HUES6 (cell line): ENCODE measurements at regions not wholly inside any gene's neighbourhood (a gene's known extent, or its start where the extent isn't known, plus 50 kb on each side); places are given as distances from the start of the nearest gene placed in this dataset.

Source experiments
- H3K27ac ChIP-seq: 2 replicates; pipeline ENCODE4 v1.7.0; 2013; ENCODE audit warnings: low read depth, mild to moderate bottlenecking, low read length, inconsistent platforms
- H3K27me3 ChIP-seq: 2 replicates; pipeline ENCODE4 v1.6.1; 2013; ENCODE audit warnings: low read length; ENCODE audit not compliant: control insufficient read depth, insufficient read depth
- H3K36me3 ChIP-seq: 2 replicates; pipeline ENCODE4 v1.6.1; 2013; ENCODE audit warnings: low read length; ENCODE audit not compliant: control insufficient read depth, insufficient read depth
- H3K4me1 ChIP-seq: 2 replicates; pipeline ENCODE4 v1.6.1; 2013; ENCODE audit warnings: low read length; ENCODE audit not compliant: control insufficient read depth, insufficient read depth
- H3K4me3 ChIP-seq: 2 replicates; pipeline ENCODE4 v1.5.1; 2013; ENCODE audit warnings: low read depth, low read length
- H3K9ac ChIP-seq: one replicate; pipeline ENCODE4 v1.6.1; 2013; ENCODE audit warnings: mild to moderate bottlenecking, low read length
- H3K9me3 ChIP-seq: 2 replicates; pipeline ENCODE4 v1.6.1; 2013; ENCODE audit warnings: low read depth, low read length; ENCODE audit not compliant: control insufficient read depth, insufficient read depth

DNA sequence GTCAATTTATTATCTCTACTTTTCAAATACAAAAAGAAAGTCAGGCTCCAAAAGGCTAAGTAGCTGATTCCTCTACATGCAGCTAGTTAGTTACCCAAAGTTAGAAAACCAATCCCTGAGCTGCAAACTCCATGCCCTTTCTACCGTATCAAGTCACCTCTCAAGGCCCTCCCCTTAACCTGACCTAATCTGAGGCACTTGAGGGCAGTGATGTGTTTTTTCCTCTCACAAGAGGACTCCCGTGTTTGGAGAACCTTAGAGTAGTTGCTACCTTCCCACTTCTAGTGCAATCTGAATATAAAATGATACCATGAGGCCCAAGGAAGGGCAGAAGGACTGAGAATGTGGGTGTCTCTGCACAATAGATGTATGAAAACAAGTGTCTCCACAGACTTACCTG lies 907.9 kb upstream of the CELF4 start:
- Histone ChIP-seq H3K4me1 (no peaks in the 10 kb centered on the region), H3K27me3 (no peaks in the 10 kb centered on the region), H3K9me3 (peaks cover 5% of the 10 kb centered on the region; the same call in 1 of the 2 replicates), H3K27ac (no peak overlapping the region), H3K36me3 (no peaks in the 10 kb centered on the region), H3K4me3 (no peak overlapping the region), H3K9ac (no peak overlapping the region)

DNA sequence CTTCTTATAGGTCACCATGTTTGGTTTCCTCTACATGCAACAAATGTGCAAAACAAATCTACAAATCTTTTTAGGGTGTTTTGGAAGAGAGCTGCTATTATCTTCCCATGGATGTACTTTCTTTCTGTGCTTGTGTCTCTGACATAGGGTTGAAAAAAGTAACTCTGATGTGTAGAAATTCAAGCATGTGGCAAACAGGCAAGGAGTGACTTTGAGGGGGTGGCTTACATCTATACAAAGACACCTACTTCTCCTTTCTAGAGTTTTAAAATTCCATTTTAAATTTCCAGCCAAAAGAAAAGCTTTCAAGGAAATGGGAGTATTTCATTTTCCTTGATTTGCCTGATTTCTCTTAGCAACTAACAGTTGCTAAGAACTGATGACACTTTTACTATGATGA lies 904.8 kb upstream of the CELF4 start:
- H3K9me3 ChIP-seq, result peaks cover 5% of the 10 kb centered on the region; the same call in 1 of the 2 replicates
- no peak overlapping the region for H3K4me3 ChIP-seq
- no peaks in the 10 kb centered on the region for H3K36me3 ChIP-seq
- no peaks in the 10 kb centered on the region for H3K4me1 ChIP-seq
- no peaks in the 10 kb centered on the region for H3K27me3 ChIP-seq
- no peak overlapping the region for H3K27ac ChIP-seq
- no peak overlapping the region for H3K9ac ChIP-seq

DNA sequence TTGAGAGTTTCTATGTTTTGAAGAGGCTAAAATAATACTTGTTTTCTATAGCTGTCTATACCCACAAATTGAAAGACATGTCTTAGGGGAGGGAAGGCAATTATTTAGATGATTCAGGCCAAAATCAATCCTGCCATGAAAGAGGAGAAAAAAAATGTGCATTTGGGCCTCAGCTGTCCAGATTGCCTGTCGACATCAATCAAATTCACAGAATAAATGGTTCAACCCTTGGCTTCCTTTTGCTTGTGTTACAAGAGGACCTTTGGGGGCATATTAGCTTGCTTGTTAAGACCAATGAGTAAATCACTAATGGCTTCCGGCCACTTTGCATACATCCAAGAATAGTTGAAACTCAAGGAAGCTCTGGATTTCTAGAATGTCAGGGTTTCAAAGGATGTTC lies 900.8 kb upstream of the CELF4 start:
- no peak overlapping the region for H3K9ac ChIP-seq
- H3K4me3 ChIP-seq, result no peak overlapping the region
- H3K36me3 ChIP-seq, result no peaks in the 10 kb centered on the region
- H3K9me3 ChIP-seq, result no peaks in the 10 kb centered on the region
- H3K4me1 ChIP-seq, result no peaks in the 10 kb centered on the region
- no peaks in the 10 kb centered on the region for H3K27me3 ChIP-seq
- H3K27ac ChIP-seq, result no peak overlapping the region

DNA sequence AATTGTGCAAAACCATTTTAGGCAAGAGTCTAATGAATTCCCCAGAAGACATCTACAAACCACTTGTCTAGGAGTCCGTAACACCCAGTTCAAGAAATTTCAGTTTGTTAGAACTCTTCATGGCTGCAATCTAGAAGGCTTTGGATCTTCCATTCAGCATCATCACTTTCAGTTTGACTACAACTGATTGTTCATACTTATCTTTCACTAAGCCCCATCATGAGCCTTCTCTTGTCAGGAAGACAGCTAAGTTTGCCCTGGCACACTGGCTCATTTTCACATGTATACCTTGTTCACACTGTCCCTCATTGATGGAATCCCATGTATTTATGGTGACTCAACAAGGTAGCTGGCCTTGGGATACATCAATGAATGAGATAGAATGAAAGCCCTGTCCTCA lies 898.4 kb upstream of the CELF4 start:
- Histone ChIP-seq H3K27ac (no peak overlapping the region), H3K9ac (no peak overlapping the region), H3K4me1 (no peaks in the 10 kb centered on the region), H3K4me3 (no peak overlapping the region), H3K9me3 (no peaks in the 10 kb centered on the region), H3K36me3 (no peaks in the 10 kb centered on the region), H3K27me3 (no peaks in the 10 kb centered on the region)

DNA sequence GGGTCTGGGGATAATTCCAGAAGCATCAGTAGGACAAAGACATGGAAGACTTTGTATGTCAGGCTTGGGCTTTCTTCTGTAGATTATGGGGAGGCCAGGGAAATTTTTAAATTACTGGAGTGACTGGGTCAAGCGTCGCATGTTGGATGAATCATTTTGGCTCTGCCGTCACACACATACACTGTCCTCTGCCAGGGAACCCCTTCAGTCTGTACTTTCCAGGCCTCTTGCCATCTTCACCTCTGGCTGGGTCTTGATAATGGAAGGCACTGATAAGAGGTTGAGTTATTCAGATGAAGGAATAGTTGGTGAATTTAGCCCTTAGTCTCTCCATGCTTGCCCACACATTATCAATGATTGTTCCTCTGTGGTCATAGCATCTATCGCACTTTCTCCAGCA lies 895.1 kb upstream of the CELF4 start:
- Histone ChIP-seq H3K27me3 (no peaks in the 10 kb centered on the region), H3K36me3 (no peaks in the 10 kb centered on the region), H3K27ac (no peak overlapping the region), H3K9me3 (no peaks in the 10 kb centered on the region), H3K9ac (no peak overlapping the region), H3K4me3 (no peak overlapping the region), H3K4me1 (no peaks in the 10 kb centered on the region)

DNA sequence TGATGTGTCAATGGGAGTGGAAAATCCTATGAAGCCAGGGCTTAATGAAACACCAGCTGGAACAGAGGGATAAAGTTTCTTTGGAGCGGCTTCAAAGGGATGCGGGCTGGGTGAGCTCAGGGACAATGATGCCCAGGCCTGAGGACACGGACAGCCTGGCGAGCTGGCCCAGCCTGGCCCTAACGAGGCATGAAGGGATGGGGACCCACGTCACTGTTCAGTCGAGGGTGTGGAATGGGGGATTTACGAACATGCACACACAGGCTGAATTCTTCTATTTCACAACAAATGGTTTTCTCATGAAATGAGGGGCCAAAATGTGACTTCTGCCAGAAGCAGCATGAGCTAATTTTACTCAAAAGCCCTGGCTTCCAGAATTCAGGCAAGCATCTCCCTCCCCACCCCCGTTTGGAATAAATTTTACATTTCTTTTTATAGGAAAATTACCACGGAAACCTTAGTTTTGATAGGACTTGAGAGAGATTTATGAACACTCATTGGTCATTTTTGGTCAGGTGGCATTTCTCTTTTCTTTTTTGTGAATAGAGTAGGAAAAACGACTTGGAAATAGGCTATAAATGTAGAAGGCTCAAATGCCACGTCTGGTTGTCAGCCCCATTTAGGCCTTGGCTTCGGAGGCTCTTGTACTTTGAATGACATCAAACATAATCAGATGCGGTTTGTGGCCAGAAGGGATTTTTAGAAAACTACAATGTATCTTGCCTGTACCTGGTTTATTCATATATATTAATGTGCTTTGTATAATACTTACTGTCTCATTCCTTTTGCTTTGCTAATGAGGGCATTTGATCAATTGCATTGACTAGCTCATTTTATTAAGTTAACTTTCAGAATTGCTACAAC lies 893.8 kb upstream of the CELF4 start:
- Histone ChIP-seq H3K27ac (no peak overlapping the region), H3K36me3 (no peaks in the 10 kb centered on the region), H3K4me3 (no peak overlapping the region), H3K9ac (no peak overlapping the region), H3K9me3 (no peaks in the 10 kb centered on the region), H3K4me1 (no peaks in the 10 kb centered on the region), H3K27me3 (no peaks in the 10 kb centered on the region)

DNA sequence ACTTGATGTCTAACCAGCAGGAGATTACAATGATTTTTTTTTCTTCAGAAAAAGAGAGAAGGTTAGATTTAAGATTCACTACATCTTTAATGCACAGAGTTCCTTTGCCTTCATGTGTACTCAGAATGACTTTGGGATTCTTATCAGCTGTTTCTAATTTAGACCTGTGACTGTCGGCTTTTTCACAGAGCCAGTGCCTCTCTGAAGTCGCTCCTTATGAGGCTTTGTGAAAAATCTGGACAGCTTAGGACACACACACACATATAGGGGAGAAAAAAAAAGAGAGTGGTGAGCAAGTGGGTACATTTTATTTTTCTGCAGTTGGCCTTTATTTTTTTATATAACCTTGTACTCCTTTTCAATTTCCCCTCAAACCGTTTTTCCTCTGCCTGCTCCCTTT lies 893.1 kb upstream of the CELF4 start:
- Histone ChIP-seq H3K36me3 (no peaks in the 10 kb centered on the region), H3K9ac (no peak overlapping the region)

DNA sequence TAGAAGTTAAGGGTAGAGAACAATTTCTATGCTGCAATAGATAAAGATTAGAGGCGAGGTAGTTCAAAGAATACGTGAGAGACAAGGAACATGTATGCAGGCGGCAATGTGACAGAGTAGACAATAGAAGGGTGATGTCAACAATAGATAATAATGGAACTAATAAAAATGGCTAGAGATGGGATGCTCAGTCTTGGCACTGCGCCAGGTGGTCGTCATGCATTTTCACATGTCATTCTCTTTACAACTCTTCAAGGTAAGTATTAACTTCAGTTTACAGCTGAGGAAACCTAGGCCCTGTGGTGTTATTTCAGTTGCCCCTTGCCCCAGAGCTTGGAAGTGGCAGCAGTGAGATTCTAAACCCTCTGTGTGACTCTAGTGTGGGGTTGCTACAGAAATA lies 890.7 kb upstream of the CELF4 start:
- Histone ChIP-seq H3K9me3 (no peaks in the 10 kb centered on the region), H3K4me1 (no peaks in the 10 kb centered on the region), H3K4me3 (no peak overlapping the region), H3K27ac (no peak overlapping the region), H3K9ac (no peak overlapping the region), H3K36me3 (no peaks in the 10 kb centered on the region), H3K27me3 (no peaks in the 10 kb centered on the region)

More for the DNA sequence above, 893.1 kb upstream of the CELF4 start:
- H3K9me3 ChIP-seq, result no peaks in the 10 kb centered on the region
- no peaks in the 10 kb centered on the region for H3K4me1 ChIP-seq
- no peaks in the 10 kb centered on the region for H3K27me3 ChIP-seq
- H3K27ac ChIP-seq, result no peak overlapping the region
- H3K4me3 ChIP-seq, result no peak overlapping the region

DNA sequence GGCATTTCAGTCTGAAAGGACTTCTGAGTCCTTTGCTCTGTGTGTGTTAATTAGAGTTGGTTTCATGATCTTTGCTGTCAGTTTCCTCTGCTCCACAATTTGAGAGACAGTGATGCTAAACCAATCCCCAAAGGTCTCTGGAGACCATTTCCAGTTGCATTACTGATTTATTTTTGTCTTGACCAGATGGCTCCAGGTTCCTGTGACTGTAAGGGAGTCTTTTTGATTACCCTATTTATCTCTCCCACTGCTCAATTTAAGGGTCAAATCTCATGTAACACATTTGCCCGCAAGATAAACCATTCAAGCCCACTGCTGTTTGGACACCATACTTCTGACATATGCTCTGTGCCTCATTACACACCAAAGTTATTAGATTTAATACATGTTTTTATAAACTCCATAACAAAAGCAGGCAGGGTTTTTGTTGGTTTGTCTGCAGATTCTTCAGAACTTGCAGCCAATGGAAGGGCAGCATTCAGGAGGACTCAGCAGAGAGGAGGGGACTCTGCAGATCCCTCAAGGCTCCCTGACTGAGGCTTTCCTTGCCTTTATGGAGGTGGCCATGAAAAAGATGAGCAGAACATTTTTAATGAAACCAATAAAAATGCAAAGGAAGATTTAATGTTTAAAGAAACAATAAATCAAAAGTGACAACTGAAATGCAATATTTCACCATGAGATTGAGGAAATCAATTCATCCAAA lies 889.3 kb upstream of the CELF4 start:
- H3K9ac ChIP-seq, result no peak overlapping the region
- peaks cover 4% of the 10 kb centered on the region; the same call in 1 of the 2 replicates for H3K4me1 ChIP-seq
- H3K9me3 ChIP-seq, result no peaks in the 10 kb centered on the region
- H3K27me3 ChIP-seq, result no peaks in the 10 kb centered on the region
- no peak overlapping the region for H3K27ac ChIP-seq
- H3K4me3 ChIP-seq, result no peak overlapping the region
- H3K36me3 ChIP-seq, result no peaks in the 10 kb centered on the region

DNA sequence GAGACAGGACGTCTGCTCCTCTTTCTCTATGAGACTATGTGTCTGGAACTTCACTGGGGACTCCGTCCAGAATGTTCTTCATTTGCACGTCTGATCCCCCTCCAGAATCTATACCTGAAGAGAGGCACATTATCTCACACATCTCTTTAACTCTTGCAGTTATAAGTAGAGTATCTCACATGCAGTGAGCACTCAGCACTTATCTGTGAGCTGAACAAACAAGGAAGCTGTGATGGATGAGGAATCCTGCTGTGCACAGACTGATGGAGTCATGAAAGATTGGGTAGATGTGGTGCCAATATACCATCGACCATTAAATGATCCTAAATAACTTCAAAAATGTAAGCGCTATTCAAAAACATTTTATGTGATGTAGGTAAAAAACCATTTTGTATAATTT lies 888.3 kb upstream of the CELF4 start:
- H3K9me3 ChIP-seq, result no peaks in the 10 kb centered on the region
- H3K27me3 ChIP-seq, result no peaks in the 10 kb centered on the region
- H3K36me3 ChIP-seq, result no peaks in the 10 kb centered on the region
- peaks cover 4% of the 10 kb centered on the region; the same call in 1 of the 2 replicates for H3K4me1 ChIP-seq
- H3K27ac ChIP-seq, result no peak overlapping the region
- no peak overlapping the region for H3K9ac ChIP-seq
- H3K4me3 ChIP-seq, result no peak overlapping the region

DNA sequence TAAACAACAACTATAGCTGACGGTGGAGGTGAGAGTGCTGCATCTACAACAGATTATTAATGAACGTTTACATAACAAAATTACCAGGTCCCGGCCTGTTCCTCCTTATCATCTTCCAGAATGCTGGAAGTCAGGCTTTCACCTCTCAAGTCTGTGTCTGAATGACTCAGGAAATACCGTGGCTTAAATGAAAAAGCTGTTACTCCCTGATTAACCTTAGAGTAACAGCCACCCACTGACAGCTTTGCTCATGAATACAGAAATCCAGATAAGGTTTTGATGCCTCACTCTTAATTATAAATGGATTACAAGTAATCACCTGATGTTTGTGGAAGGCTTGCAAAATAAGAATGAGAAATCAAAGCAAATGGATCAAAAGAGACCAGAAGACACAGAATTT lies 885.3 kb upstream of the CELF4 start:
- Histone ChIP-seq H3K27ac (no peak overlapping the region), H3K27me3 (no peaks in the 10 kb centered on the region), H3K9ac (no peak overlapping the region), H3K9me3 (no peaks in the 10 kb centered on the region), H3K36me3 (no peaks in the 10 kb centered on the region), H3K4me3 (no peak overlapping the region), H3K4me1 (peaks cover 4% of the 10 kb centered on the region; the same call in 1 of the 2 replicates)
